ENCODE measurements at regions not wholly inside any gene's neighbourhood (a gene's known extent, or its start where the extent isn't known, plus 50 kb on each side); places are given as distances from the start of the nearest gene placed in this dataset.

GRCh38 chr5:3386637-3387036 is 209.0 kb upstream of the IRX1 start:
- TF ChIP-seq POLR2A (IDR thresholded peaks at IDR 0.05; ENCODE audit: low read depth, low read length) (no peak), HDAC2 (IDR thresholded peaks at IDR 0.05) (no peak), JUND (IDR thresholded peaks at IDR 0.05; ENCODE audit: low read depth, low read length) (no peak), TARDBP (IDR thresholded peaks at IDR 0.05; ENCODE audit: borderline replicate concordance) (no peak), CTCF (IDR thresholded peaks at IDR 0.05 in 2 of 3, conservative IDR thresholded peaks at IDR 0.05 in 1 of 3; ENCODE audit: control insufficient read depth in 2 of 3, extremely low read depth in 1 of 3, insufficient read depth in 1 of 3, low read depth in 3 of 3, low read length in 3 of 3) (no peak), EZH2 (IDR thresholded peaks at IDR 0.05; ENCODE audit: borderline replicate concordance, control insufficient read depth, low read depth, low read length) (no peak), NBN (IDR thresholded peaks at IDR 0.05) (no peak), RAD21 (IDR thresholded peaks at IDR 0.05; ENCODE audit: insufficient read depth, low read depth, low read length) (no peak), TAF1 (IDR thresholded peaks at IDR 0.05; ENCODE audit: borderline replicate concordance, low read depth, low read length) (no peak), CEBPB (IDR thresholded peaks at IDR 0.05; ENCODE audit: borderline replicate concordance in 1 of 2, low read depth in 2 of 2, low read length in 2 of 2) (no peak), ETV6 (conservative IDR thresholded peaks at IDR 0.05 in 1 of 2, IDR thresholded peaks at IDR 0.05 in 1 of 2; ENCODE audit: borderline replicate concordance in 1 of 2, low read depth in 1 of 2) (no peak)
